GM21390 (cell line): ENCODE measurements at regions not wholly inside any gene's neighbourhood (a gene's known extent, or its start where the extent isn't known, plus 50 kb on each side); places are given as distances from the start of the nearest gene placed in this dataset.

Experiments
- ATAC-seq: cut with Tn5 transposase; IDR thresholded peaks from one replicate; pipeline ENCODE4 v1.9.1; 2021; ENCODE audit not compliant: unreplicated experiment

DNA sequence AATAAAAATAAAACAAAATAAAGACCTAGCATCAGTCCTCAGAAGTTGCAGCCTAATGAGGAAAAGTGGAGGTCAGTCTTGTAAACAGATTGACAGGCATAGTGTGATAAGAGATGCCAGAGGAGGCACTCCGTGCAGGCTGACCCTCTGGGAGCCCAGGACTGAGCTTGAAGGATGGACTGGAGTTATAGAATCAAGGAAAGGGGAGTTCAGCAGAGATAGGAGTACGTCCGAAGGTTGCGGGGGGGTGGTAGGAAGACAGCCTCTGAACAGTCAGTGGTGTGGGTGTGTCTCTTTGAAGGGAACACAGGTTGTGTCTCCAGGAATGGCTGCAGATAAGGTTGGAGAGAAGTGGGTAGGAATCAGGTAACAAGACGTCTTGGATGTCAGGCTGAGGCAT lies 126.1 kb upstream of the CPEB4 start:
- no peak for ATAC-seq

DNA sequence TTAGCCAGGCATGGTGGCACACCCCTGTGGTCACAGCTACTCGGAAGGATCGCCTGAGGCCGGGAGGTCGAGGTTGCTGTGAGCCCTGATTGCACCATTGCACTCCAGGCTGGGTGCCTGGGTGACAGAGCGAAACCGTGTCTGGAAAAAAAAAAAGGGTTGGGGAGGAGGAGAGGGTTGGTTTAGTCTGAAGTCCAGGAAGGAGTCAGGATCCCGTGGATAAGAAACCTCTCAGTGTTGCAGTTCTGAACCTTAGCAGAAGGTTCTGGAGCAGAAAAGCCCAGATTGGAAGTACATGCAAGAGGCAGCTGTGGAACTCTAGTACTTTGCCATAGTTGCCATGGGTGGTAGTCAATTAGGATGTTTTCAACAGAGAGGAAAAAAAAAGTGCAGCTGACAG lies 125.2 kb upstream of the CPEB4 start:
- no peak for ATAC-seq

DNA sequence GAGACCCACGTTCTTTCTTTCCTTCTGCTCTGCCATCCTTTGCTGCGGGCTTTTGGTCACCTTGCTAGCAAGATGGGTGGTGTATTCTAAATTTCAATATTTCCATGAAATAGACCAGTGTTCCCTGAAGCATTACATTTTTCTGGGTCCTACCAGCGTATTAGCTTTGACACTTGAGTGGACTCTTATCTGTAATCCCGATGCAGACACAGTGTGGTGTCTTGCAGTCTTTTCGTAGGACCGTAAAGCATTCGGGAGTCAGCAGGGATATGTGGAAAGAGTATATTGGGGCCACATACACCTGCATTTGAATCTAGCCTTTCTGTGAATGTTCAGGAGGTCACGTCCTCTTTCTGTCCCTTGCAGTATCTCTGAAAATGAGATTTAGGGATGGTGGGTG lies 124.7 kb upstream of the CPEB4 start:
- ATAC-seq = no peak

DNA sequence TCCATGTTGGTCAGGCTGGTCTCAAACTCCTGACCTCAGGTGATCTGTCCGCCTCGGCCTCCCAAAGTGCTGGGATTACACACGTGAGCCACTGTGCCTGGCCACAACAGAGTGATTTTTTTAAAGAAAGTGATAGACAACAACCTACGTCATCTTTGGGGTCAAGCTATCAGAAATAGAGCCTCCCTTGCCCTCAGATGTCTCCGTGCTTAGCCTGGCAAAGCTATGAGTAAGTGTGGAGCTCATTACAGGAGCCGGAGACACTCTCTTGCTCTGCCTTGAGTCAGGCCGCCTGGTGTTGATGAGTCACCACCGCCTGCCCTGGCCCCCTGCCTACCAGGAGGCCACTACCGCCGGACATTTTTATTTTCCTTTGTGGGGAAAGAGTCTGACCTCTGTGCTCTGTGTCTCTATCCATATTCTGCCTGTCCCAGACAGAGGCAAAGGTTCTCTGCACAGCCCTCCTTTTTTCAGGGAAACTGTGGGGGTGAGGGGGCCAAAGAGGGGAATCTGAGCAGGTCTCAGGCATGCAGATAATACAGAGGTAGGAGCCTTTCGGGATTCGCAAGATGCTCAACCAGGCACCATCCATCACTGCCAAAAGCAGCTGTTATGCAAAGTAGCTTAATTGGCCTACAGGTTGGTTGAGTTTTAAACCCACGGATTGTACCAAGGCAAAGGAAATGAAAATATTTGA lies 123.7 kb upstream of the CPEB4 start:
- no peak for ATAC-seq

DNA sequence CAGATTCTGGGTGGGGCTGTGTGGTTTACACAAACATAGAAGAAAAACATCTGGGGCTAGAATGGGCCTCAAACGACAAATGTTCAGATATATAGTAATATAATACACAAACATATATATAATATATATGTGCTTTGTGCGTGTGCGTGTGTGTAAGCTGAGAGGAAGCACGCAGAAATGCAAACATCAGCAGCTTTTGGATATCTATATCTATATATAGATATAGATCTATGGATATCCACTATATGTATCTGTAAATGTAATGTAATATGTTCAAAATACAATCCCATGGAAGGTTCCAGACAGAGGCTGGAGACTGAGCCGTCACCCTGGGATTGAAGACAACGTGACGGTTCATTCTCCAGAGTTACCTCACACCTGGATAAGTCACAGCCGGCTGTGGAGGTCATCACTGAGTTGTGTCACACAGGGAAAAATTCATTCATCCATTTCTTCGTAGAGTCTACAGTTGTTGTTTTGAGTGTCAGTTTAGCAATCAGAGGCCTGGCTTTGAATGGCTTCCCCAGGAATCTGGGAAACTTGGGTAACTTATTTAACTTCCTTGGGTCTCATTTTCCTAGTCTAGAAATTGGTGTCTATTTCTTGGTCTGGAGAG lies 123.0 kb upstream of the CPEB4 start:
- no peak for ATAC-seq

DNA sequence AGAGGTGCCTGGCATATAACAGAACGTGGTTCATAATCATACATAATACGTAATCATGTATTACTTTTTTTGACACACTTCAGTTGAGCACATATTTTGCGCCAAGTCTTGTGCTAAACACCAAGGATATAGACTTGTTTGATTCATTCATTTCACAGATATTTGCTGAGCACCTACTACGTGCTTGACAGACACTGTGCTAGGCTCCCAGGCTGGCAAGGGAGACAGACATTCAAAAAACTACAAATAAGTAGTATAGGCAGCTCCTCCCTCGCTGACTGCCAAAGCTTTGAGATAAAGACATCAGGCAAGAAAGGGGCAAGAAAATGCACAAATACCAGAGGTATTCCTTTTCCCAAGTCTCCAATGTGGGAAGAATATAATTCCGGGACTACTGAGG lies 122.5 kb upstream of the CPEB4 start:
- no peak for ATAC-seq

DNA sequence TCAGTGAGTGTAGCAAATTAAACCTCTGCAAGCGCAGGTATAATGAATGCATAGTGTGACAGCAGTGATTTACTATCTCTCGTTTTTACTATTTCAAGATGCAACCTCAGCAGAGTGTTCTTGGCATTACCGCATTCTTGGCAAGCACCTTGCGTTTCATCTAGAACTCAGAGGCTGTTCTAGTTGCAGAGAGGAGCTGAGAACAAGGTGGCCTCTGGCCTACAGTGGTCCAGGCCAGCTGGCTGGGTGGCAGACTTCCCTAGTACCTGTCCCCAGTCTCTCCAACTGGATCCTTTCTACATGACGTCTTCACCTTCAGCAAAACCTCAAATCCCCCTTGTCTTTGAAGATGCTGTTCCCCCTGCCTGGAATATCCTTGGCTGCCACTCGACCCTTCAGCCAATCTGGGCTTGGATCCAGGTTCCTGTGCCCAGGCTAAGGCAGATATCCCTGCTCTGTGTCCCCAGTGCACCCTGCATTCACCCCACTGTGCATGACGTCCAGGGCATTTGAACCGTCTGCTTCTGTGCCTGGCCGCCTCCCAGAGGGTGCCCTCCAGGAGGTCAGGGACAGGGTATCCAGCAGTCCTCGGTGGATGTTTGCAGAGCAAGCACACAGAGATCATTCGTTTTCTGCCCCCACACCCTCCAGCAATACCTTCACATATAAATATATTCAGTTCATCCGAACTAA lies 120.4 kb upstream of the CPEB4 start:
- no peak for ATAC-seq

DNA sequence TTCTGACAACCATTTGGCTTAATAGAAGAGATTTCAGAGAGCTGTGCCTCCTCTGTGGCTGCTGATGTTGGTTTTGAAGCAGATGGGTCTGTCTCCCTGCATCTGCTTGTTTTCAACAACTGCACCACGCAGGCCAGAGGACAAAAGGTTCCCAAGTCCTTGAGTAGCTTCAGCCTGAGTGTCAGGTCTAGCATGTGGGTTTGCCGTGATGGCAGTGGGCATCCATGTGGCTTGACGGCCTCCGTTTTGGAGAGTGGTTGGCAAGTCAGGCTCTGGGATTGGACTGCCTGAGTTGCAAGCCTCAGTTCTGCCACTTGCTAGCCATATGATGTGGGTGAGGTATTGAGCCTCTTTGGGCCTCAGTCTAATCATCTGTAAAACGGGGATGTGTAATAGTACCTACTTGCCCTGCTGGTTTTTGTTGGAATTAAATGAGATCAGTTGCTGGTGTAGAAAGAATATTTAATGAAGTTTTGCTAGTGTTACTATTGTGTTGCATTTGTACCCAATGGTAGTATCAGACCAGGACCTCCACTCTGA lies 119.8 kb upstream of the CPEB4 start:
- ATAC-seq = no peak

DNA sequence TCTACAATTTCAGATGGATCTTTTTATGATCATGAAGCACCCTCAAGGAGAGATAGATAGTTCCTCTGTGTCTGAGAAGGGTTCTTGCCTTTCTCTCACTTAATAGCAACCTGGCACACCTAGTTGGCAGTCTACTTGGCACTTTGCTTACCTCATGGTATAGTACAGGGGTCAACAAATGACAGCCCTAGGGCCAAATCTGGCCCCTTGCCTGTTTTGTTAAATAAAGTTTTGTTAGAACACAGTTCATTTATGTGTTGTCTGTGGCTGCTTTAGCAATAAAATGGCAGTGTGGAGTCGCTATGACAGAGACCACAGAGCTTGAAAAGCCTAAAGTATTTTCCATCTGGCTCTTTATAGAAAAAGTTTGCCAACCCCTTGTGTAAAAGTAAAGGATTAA lies 119.3 kb upstream of the CPEB4 start:
- no peak for ATAC-seq

DNA sequence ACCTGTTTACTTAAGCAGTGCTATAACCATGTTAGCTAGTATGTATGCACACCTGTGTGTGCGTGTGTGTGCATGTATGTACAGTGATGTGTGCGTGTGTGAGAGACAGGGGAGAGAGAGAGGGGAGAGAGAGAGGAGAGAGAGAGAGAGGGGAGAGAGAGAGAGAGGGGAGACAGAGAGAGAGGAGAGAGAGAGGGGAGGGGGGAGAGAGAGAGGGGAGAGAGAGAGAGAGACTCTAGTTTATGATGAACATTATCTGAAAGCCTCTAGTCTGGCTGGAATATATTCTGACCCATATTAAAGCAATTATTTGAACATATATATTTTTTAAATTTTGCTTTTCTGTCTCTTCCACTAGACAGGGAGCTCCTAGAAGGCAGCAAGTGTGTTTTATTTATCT lies 117.5 kb upstream of the CPEB4 start:
- no peak for ATAC-seq

DNA sequence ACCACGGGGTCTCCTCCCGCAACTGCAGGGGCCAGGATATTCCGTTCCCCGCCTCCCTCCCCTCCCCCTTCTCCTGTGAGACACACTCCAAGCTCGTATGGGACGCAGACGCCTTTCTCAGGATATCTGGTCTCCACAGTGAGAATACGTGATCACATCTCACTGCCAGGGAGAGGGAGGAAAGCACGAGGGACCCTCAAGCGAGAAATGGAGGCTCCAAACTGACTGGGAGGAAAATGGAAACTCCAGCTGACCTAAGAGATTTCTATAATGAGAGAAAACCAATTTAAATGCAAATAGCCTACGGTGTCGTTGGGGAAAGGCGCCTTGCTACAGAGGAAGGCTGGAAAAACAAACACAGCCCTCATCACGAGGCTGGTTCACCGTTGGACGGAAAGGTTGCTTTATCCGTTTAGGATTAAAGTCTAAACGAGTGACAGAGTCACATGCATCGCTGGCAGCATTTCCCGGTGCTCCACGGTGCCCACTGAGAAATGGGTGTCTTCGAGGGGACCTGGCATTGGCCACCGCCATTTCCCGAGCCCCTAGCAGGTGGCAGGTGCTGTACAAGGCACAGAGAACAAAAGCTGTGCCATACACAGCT lies 116.9 kb upstream of the CPEB4 start:
- no peak for ATAC-seq

DNA sequence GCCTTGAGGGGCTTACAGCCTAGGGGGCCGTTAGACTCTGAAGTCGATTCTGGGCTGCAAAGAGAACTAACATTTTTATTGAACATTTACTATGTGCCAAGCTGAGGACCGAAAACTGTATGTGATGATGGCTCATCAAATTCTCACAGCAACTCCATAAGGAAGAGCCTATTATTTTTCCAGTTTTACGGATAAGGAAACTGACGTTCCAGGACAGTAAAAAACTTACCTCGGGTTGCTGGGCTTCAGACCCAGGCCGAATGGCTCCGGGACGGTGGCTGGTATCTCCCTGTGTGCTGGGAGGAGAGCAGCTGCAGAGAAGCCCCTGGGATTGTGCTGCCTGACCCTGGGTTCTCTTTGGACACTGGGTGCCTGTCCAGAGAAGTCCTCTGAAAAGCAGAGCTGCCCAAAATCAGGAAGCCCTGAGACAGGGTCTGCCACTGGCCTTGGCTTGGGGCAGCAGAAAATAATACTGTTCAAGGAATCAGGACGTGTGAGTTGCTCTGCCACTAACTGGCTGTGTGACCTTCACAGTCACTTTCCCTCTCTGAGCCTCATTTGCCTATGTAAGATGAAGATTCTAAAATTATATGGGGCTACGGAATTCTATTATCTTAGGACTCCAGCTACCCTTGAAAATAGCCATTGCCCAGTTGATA lies 116.3 kb upstream of the CPEB4 start:
- no peak for ATAC-seq

DNA sequence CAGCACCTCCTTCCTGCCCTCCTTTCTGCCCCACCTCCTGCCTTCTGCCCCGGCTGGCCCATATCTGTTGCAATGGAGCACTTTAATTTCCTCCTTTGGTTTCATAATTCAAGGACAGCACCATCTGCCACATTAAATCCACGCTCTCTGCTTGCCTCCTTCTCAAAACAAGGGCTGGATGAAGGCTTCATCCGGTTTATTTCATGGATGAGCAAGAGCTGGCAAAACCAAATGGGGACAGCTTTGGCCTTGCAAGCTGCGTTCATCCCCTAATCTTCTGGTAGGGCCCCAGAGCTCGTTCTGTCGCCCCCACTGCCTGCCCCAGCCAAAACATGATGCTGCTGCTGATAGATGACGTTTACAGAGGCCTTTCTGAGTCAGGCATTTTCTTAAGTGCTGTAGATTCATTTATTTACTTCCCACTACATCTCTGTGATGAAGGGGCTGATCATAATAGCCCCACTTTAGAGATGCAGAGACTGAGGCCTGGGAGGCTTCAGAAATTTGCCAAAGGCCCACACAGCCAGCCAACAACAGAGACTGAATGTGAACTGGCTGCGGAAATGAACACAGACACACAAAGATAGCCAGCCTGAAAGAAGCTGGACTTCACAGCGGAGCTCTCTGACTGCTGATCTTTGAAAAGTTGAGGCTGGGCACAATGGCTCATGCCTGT lies 115.6 kb upstream of the CPEB4 start:
- ATAC-seq = no peak

DNA sequence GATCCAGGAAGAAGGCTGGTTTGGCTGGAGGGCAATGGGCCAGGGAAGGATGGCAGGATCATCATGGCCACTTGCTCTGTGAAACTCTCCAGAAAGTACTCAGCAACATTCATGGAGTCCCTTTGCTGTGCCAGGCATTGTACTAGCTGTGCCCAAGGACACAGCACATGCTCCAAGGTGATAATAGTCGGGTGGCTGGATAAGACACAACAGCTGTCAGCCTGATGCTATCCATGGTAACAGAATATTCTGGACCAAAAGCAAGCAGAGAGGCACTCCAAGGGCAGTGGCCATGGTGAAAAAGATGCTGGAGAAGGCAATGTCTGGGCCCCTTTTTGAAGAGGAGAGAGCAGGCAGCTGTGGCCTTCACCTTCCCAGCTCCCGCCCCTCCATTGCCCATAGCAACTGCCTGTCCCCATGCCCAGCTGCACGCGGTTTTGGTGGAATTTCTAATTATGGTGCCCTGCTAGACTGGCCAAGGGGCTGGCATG lies 113.8 kb upstream of the CPEB4 start:
- no peak for ATAC-seq

DNA sequence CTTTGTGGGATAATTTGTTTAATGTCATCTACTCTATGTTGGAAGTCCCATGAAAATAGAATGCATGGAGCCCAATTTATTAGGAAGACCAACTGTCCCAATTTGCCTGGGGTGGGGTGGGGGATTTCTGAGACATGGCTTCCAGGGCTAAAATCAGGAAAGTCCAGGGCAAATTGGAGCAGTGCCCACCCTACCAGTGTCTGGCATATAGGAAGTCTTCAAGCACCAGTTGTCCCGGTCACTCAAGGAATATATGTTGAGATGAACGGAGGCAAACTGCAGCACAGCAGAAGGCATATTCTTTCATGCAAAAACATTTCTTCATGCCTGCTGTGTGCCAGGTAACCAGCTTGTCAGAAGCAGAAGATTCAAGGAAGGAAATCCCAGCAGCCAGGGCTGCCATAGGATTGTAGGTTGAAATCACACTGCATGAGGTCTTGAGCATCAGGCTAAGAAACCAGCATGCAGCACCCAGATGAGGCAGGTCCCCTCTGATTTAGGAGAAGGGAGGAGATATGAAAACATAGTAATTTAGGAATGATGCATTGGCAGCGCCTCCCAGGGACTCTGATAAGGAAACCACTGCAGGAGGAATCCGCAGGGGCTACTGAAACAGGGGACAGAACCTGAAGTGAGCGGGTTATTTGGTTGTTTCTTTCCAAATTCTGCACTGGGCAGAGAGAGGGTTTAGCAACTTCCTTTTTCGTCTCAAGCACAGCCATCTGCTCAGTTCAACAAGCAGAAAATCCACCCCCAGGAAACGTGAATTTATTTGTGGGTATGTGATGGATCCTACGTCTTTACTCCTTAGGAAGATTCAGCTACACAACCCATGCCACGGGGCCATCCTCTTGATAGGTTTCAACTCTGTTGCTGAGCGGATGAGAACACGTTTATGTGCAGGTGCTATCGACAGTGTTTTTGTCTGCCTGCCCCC lies 112.6 kb upstream of the CPEB4 start:
- no peak for ATAC-seq

DNA sequence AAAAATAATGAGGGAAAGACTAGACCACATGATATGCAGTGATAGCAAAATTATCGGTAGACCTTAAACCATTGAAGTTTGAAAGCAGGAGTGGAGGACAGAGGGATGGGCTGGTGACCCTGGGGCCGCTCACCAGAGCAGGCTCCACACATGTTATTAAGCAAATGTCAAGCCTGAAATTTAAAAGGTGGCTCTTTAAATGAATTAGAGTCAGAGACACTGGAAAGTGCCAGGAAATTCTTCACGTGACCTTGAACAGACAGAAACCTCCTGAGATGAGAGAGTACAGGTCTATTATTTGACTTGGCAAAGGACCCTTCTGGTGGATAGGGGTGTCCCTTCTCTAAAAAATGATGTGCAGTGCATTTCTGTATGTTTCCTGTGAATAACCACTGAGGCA lies 111.0 kb upstream of the CPEB4 start:
- ATAC-seq = no peak

DNA sequence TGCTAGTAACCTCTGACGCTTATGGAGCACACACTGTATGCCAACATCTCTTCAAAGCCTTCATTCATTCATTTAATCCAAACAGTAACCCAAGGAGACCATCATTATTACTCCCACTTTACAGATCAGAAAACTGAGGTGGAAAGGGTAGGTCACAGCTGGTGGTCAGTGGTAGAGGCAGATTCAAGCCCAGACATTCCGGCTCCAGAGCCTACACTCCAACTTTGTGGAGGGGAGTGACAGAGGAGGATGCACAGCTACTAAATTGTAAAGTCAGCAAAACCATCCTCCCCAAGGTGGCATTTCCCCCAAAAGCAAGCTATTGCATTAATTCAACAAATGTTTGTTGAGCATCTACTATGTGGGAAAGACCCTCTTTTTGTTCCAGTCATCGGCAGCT lies 110.5 kb upstream of the CPEB4 start:
- no peak for ATAC-seq

DNA sequence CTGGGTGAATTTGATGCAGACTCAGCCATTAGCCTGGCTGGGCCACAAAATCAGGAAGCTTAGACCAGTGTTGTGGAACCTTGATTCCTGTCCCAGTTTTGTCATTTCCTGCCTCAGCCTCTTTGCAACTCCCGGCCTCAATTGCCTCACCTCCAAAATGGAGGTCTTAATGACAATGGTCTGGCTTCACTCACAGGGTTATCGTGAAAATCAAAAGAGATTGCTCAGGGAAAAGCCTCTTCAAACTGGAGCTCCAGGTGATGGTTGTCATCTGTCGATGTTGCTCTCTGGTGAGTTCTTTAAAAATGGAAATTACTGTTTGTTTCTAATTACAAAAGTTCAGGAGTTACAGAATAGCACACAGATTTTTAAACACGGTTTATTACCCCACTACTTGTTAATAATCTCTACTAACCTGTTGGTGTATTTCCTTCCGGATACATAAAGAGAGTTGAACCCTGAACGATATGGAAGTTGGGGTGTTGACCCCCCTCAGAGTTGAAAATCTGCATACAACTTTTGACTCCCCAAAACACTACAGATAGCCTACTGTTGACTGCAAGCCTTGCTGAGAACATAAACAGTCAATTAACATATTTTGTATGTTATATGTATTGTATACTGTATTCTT lies 109.9 kb upstream of the CPEB4 start:
- no peak for ATAC-seq

DNA sequence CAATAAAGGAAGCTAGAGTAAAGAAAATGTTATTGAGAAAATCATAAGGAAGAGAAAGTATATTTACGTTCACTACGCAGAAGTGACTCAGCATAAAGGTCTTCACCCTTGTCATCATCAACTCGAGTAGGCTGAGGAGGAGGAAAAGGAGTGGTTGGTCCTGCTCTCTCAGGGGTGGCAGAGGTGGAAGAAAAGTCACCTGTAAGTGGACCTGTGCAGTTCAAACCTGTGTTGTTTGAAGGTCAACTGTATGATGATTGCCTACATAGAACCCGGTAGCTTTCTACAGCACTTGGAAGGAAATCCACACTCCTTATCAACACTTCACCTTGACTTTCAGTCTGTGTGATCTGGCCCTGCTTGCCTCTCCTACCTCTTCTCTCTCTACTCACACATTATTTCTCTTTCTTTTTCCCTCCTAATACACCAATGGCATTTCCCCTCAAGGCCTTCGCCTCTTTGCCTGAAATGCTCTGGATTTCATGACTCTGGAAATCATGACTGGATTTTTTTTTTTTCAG lies 109.3 kb upstream of the CPEB4 start:
- no peak for ATAC-seq
